GM18868 (cell line): ENCODE measurements at regions not wholly inside any gene's neighbourhood (a gene's known extent, or its start where the extent isn't known, plus 50 kb on each side); places are given as distances from the start of the nearest gene placed in this dataset.

Experiments
- ATAC-seq: cut with Tn5 transposase; IDR thresholded peaks from one replicate; pipeline ENCODE4 v1.9.1; 2021; ENCODE audit warnings: mild to moderate bottlenecking, moderate library complexity; ENCODE audit not compliant: unreplicated experiment

GRCh38 chr15:25930931-25931330 lies 67.8 kb upstream of the ATP10A start:
- ATAC-seq: no peak
